A549 (cell line): ENCODE measurements at regions not wholly inside any gene's neighbourhood (a gene's known extent, or its start where the extent isn't known, plus 50 kb on each side); places are given as distances from the start of the nearest gene placed in this dataset.

Experiments
- MAZ ChIP-seq: fragments of 150-350 bp; IDR thresholded peaks from 2 replicates; pipeline ENCODE4 v1.6.1; 2014; ENCODE audit warnings: antibody characterized with exemption, low read depth, low read length, borderline replicate concordance
- POLR2A ChIP-seq: IDR thresholded peaks from 2 replicates; pipeline ENCODE4 v1.6.1; 2012; ENCODE audit warnings: mild to moderate bottlenecking, low read length
- TF ChIP-seq, protein P1 (sequence below): fragments of >200 bp; sonication (Bioruptor Twin); formaldehyde crosslinking; IDR thresholded peaks from 3 replicates; pipeline ENCODE4 v1.5.1; 2016
- TF ChIP-seq, protein P2 (sequence below): fragments of 450-650 bp; IDR thresholded peaks from 2 replicates; pipeline ENCODE4 v1.6.1; 2014; ENCODE audit warnings: antibody characterized with exemption

DNA sequence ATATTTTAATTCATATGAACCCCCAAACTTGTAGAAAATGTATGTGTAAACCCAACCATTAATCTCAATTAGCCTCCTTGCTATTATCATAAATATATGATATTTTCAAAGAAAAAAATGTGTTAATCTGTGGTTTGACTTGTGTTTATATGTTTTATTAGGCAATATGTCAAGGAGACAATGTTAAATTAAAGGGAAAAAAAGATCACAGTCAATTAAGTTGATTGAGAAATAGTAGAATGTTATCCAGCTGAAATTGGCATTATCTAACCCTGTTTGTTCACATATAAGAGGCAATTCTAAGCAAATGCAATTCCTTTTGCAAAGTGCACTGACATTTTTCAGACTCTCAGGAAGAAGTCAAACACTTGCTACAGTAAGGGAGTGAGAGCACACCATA is 745.3 kb downstream of the C12orf50 start:
- TF ChIP-seq, protein P1, sequence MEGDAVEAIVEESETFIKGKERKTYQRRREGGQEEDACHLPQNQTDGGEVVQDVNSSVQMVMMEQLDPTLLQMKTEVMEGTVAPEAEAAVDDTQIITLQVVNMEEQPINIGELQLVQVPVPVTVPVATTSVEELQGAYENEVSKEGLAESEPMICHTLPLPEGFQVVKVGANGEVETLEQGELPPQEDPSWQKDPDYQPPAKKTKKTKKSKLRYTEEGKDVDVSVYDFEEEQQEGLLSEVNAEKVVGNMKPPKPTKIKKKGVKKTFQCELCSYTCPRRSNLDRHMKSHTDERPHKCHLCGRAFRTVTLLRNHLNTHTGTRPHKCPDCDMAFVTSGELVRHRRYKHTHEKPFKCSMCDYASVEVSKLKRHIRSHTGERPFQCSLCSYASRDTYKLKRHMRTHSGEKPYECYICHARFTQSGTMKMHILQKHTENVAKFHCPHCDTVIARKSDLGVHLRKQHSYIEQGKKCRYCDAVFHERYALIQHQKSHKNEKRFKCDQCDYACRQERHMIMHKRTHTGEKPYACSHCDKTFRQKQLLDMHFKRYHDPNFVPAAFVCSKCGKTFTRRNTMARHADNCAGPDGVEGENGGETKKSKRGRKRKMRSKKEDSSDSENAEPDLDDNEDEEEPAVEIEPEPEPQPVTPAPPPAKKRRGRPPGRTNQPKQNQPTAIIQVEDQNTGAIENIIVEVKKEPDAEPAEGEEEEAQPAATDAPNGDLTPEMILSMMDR = no peak
- TF ChIP-seq MAZ (no peak), POLR2A (no peak)
- TF ChIP-seq, protein P2, sequence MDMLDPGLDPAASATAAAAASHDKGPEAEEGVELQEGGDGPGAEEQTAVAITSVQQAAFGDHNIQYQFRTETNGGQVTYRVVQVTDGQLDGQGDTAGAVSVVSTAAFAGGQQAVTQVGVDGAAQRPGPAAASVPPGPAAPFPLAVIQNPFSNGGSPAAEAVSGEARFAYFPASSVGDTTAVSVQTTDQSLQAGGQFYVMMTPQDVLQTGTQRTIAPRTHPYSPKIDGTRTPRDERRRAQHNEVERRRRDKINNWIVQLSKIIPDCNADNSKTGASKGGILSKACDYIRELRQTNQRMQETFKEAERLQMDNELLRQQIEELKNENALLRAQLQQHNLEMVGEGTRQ = no peak
